ENCODE measurements at regions not wholly inside any gene's neighbourhood (a gene's known extent, or its start where the extent isn't known, plus 50 kb on each side); places are given as distances from the start of the nearest gene placed in this dataset.

DNA sequence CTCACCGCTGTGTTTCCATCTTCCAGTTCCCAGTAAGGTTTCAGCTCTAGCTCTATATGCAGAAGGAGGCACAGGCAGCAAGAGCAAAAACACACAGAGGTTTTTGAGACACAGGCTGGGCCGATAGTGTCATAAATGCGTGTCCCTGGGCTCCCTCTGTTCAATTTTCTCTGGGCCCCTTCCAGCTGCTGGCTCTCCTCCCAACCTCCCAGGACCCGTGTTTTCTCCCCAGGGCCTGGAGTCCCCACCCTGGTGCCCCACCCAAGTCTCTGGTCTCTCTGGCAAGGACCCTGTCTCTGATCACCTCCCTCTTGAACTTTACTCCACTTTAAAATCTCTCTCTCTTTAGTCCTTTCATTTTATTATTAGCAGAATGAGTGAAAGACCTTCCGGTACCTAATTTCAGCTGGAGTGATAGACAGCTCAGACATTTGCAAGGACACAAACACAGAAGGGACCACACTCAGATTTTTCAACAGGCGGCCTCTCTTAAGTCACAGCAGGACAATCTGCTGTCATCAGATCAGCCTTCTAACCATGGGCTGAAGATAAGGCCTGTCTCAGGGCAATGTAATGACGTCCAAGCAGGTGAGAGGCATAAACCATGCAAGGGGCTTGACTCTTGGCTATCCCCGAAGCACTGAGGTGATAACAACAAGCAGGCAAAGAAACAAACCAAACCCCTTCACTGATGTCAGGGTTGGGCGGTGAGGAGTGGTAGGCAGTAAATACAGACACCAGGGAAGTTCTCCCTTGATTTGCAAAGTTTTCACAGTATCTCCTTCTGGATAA is 190.0 kb upstream of the IRS2 start:
- no peak for DNase-seq
- peaks cover 14% of the 10 kb centered on the region for H3K4me1 Mint-ChIP-seq
- H3K4me3 Mint-ChIP-seq = no peak overlapping the region
- H3K27ac Mint-ChIP-seq = peak overlapping the region; percentile 11
- H3K9me3 Mint-ChIP-seq = no peaks in the 10 kb centered on the region
- H3K27me3 Mint-ChIP-seq (ENCODE audit: low read depth, poor library complexity) = peaks cover 16% of the 10 kb centered on the region
- TF ChIP-seq, protein P1, sequence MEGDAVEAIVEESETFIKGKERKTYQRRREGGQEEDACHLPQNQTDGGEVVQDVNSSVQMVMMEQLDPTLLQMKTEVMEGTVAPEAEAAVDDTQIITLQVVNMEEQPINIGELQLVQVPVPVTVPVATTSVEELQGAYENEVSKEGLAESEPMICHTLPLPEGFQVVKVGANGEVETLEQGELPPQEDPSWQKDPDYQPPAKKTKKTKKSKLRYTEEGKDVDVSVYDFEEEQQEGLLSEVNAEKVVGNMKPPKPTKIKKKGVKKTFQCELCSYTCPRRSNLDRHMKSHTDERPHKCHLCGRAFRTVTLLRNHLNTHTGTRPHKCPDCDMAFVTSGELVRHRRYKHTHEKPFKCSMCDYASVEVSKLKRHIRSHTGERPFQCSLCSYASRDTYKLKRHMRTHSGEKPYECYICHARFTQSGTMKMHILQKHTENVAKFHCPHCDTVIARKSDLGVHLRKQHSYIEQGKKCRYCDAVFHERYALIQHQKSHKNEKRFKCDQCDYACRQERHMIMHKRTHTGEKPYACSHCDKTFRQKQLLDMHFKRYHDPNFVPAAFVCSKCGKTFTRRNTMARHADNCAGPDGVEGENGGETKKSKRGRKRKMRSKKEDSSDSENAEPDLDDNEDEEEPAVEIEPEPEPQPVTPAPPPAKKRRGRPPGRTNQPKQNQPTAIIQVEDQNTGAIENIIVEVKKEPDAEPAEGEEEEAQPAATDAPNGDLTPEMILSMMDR (IDR thresholded peaks at IDR 0.05) = no peak
- no peaks in the 10 kb centered on the region for H3K36me3 Mint-ChIP-seq (ENCODE audit: low read depth)

DNA sequence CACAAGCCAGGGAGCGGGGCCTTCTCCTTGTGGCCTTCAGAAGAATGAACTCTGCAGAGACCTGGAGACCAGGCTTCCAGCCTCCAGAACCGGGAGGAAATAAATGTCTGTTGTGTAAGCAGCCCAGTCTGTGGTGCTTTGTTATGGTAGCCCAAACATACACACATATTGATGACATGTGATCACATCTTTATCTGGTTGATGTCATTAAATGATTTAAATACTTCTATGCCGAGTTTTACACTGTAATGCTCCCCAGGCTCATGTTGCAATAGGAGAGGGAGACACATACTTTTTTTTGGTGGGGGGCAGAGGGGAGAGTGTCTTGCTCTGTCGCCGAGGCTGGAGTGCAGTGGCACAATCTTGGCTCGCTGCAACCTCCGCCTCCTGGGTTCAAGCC is 188.0 kb upstream of the IRS2 start:
- peaks cover 12% of the 10 kb centered on the region for H3K27me3 Mint-ChIP-seq (ENCODE audit: low read depth, poor library complexity)
- H3K36me3 Mint-ChIP-seq (ENCODE audit: low read depth) = peaks cover 5% of the 10 kb centered on the region
- DNase-seq = no peak
- H3K9me3 Mint-ChIP-seq = peaks cover 14% of the 10 kb centered on the region
- no peak overlapping the region for H3K27ac Mint-ChIP-seq
- H3K4me1 Mint-ChIP-seq = peaks cover 9% of the 10 kb centered on the region
- H3K4me3 Mint-ChIP-seq = no peak overlapping the region
- TF ChIP-seq, protein P1 (IDR thresholded peaks at IDR 0.05) = no peak

DNA sequence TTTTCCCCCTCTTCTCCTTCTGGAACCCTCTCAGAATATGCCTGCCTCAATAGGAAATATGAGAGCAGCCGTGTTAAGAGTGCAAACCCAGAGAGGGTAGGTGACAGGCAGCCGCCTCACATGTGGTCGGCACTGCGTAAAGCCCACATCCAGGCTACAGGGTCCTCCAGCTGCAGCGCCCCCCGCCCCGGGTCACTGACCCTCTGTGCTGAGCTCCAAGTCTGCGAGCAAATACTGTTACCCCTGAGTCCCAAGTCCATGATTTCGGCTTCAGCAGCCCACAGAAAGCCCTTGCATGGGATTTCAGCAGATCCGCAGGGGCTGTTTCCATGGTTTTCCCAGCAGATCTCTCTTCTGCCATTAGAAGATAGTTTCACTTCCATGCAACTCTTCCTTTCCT is 186.9 kb upstream of the IRS2 start:
- Mint-ChIP-seq H3K27ac (no peak overlapping the region), H3K36me3 (ENCODE audit: low read depth) (peaks cover 5% of the 10 kb centered on the region), H3K4me1 (peaks cover 9% of the 10 kb centered on the region), H3K9me3 (peaks cover 23% of the 10 kb centered on the region), H3K27me3 (ENCODE audit: low read depth, poor library complexity) (peaks cover 7% of the 10 kb centered on the region), H3K4me3 (no peak overlapping the region)
- TF ChIP-seq, protein P1 (IDR thresholded peaks at IDR 0.05) = no peak
- DNase-seq = no peak

DNA sequence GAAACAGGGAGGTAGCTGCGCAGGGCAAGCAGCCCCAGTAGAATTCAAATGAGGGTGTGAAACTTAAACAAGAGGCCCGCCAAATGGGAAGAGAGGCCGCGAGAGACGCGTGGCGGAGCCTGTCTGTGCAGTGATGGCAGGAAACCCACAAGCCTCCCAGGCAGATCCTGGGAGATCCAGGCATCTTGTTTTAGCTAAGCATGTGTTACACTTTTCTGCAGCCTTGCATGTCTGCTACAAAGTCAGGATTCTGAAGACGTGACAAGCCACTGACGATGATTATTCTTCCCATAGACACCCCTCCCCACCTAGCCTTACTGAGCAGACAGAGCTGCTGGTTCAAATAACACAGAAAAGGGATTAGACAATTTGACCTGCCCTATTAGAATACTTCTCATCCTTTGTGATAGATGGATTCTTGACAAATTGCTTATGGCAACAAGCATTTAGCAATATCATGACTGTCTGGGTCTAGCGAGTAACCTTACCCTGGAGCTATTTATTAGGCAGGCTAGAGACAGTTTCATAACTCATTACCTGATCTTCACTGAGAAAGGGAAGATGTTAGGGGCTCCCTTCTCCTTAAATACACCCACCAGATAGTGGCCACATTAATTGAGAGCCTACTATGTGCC is 185.2 kb upstream of the IRS2 start:
- peaks cover 7% of the 10 kb centered on the region for H3K27me3 Mint-ChIP-seq (ENCODE audit: low read depth, poor library complexity)
- peaks cover 5% of the 10 kb centered on the region for H3K36me3 Mint-ChIP-seq (ENCODE audit: low read depth)
- no peak overlapping the region for H3K4me3 Mint-ChIP-seq
- no peak for DNase-seq
- peaks cover 4% of the 10 kb centered on the region for H3K4me1 Mint-ChIP-seq
- TF ChIP-seq, protein P1 (IDR thresholded peaks at IDR 0.05) = no peak
- H3K9me3 Mint-ChIP-seq = peaks cover 23% of the 10 kb centered on the region
- no peak overlapping the region for H3K27ac Mint-ChIP-seq

DNA sequence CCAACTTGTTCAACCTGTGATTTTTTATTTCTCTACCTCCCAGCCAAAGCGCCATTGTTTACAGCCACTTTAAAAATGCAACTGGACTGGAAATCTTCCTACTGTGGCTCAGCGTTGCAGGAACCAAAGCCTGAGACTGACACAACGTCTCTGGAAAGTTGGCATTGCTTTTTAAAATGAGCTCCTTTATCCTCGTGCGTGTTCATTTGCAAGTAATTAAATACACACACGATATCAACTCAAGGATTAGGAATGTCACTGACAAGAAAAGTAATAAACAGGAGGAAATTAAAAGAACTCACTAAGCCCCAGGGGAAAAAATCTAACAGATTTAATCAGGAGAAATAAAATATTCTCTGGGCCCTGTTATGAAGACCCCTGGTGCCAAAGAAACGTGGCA is 184.6 kb upstream of the IRS2 start:
- Mint-ChIP-seq H3K4me3 (no peak overlapping the region), H3K27me3 (ENCODE audit: low read depth, poor library complexity) (peaks cover 7% of the 10 kb centered on the region), H3K4me1 (no peaks in the 10 kb centered on the region), H3K9me3 (peaks cover 23% of the 10 kb centered on the region), H3K36me3 (ENCODE audit: low read depth) (peaks cover 5% of the 10 kb centered on the region), H3K27ac (no peak overlapping the region)
- TF ChIP-seq, protein P1 (IDR thresholded peaks at IDR 0.05) = no peak
- DNase-seq = no peak

Data from nephron progenitor cell (in vitro differentiated cells).